ENCODE measurements at regions not wholly inside any gene's neighbourhood (a gene's known extent, or its start where the extent isn't known, plus 50 kb on each side); places are given as distances from the start of the nearest gene placed in this dataset.

DNA sequence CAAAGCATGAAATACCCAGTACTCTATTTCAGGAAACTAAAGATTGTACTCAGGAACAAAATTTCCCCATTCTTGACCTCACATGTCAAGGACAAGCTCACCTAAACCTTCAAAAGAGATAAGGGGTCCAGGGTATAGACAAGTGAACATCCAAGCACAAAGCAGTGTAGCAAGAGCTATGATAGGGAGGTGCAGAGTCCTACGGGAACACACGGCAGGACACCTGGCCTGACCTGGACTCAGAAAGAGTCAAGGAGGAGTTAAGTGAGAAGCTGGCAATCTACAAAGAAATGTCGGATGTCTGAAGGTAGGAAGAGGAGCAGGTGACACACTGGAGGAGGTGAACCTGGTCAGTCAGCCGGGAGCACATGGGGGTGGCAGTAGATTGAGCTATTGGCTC is 67.1 kb upstream of the LDLRAD3 start:
- Mint-ChIP-seq H3K4me1 (peaks cover 8% of the 10 kb centered on the region), H3K9me3 (peaks cover 0 to 1% (median 0%) of the 10 kb centered on the region in 7 donors), H3K36me3 (no peaks in the 10 kb centered on the region), H3K27me3 (ENCODE audit: low read depth in 3 of 3) (peaks cover 0 to 2% (median 0%) of the 10 kb centered on the region in 3 donors), H3K27ac (no peak overlapping the region), H3K4me3 (no peak overlapping the region)
- intact Hi-C loops (cut with micrococcal nuclease) = no loop called here
- TF ChIP-seq, protein P1, sequence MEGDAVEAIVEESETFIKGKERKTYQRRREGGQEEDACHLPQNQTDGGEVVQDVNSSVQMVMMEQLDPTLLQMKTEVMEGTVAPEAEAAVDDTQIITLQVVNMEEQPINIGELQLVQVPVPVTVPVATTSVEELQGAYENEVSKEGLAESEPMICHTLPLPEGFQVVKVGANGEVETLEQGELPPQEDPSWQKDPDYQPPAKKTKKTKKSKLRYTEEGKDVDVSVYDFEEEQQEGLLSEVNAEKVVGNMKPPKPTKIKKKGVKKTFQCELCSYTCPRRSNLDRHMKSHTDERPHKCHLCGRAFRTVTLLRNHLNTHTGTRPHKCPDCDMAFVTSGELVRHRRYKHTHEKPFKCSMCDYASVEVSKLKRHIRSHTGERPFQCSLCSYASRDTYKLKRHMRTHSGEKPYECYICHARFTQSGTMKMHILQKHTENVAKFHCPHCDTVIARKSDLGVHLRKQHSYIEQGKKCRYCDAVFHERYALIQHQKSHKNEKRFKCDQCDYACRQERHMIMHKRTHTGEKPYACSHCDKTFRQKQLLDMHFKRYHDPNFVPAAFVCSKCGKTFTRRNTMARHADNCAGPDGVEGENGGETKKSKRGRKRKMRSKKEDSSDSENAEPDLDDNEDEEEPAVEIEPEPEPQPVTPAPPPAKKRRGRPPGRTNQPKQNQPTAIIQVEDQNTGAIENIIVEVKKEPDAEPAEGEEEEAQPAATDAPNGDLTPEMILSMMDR (IDR thresholded peaks at IDR 0.05) = no peak
- Histone ChIP-seq H3K4me1 (ENCODE audit: control insufficient read depth in 1 of 2, insufficient read depth in 2 of 2, low read length in 2 of 2) (peaks cover 4 to 6% of the 10 kb centered on the region in 2 donors), H4K20me1 (ENCODE audit: insufficient read depth, low read length) (no peaks in the 10 kb centered on the region), H3K4me3 (replicated peaks in 1 of 3; ENCODE audit: low read depth in 2 of 3, low read length in 3 of 3) (no peak overlapping the region), H3K4me2 (replicated peaks; ENCODE audit: extremely low read depth, low read length, poor library complexity, severe bottlenecking) (no peak overlapping the region), H3K9me3 (replicated peaks in 1 of 2; ENCODE audit: control insufficient read depth in 1 of 2, insufficient read depth in 1 of 2, low read length in 2 of 2) (no peaks in the 10 kb centered on the region), H3K36me3 (replicated peaks in 1 of 2; ENCODE audit: control insufficient read depth in 1 of 2, insufficient read depth in 2 of 2, low read length in 2 of 2) (no peaks in the 10 kb centered on the region), H3K27me3 (ENCODE audit: control insufficient read depth in 2 of 2, insufficient read depth in 2 of 2, low read length in 2 of 2) (no peaks in the 10 kb centered on the region), H3K79me2 (ENCODE audit: insufficient read depth, low read length) (no peaks in the 10 kb centered on the region), H3K9ac (ENCODE audit: insufficient read depth, low read length, poor library complexity, severe bottlenecking) (no peak overlapping the region), H3K27ac (ENCODE audit: low read depth in 1 of 2, low read length in 2 of 2) (no peak overlapping the region), H2AFZ (ENCODE audit: insufficient read depth, low read depth, low read length, poor library complexity, severe bottlenecking) (no peak overlapping the region)
- WGBS (ENCODE audit: insufficient coverage) = 100% methylated on average over 1 of the region's 4 CpGs
- DNase-seq = no peak

DNA sequence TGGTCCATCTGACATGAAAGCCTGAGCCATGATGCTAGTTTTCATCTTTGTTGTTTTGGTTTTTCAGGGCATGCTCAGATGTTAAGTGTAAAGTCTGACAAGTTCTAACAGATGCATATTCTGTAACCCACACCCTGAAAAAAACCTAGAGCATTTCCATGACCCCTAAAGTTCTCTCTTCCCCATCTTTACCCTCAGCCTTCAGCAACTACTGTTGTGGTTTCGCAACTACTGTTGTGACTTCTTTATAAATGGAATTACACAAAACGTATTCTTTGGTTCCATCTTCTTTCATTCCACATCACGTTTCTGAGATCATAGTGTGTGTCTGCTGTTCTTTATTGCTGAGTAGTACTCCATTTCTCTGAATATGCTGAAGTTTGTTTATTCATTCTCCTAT is 65.1 kb upstream of the LDLRAD3 start:
- no peaks in the 10 kb centered on the region for H3K79me2 ChIP-seq (ENCODE audit: insufficient read depth, low read length)
- no peak overlapping the region for H3K27ac Mint-ChIP-seq
- H2AFZ ChIP-seq (ENCODE audit: insufficient read depth, low read depth, low read length, poor library complexity, severe bottlenecking) = no peak overlapping the region
- no peaks in the 10 kb centered on the region for H3K27me3 ChIP-seq (ENCODE audit: control insufficient read depth in 2 of 2, insufficient read depth in 2 of 2, low read length in 2 of 2)
- peaks cover 0 to 5% (median 0%) of the 10 kb centered on the region in 3 donors for H3K27me3 Mint-ChIP-seq (ENCODE audit: low read depth in 3 of 3)
- peak in 2 of 3 donors; percentile 4 to 28 for DNase-seq
- H3K9ac ChIP-seq (ENCODE audit: insufficient read depth, low read length, poor library complexity, severe bottlenecking) = no peak overlapping the region
- H3K9me3 Mint-ChIP-seq = peaks cover 0 to 1% (median 0%) of the 10 kb centered on the region in 7 donors
- H3K4me1 ChIP-seq (ENCODE audit: control insufficient read depth in 1 of 2, insufficient read depth in 2 of 2, low read length in 2 of 2) = peaks cover 4 to 6% of the 10 kb centered on the region in 2 donors
- H3K4me3 ChIP-seq (replicated peaks in 1 of 3; ENCODE audit: low read depth in 2 of 3, low read length in 3 of 3) = no peak overlapping the region
- H3K36me3 Mint-ChIP-seq = no peaks in the 10 kb centered on the region
- TF ChIP-seq, protein P1 (IDR thresholded peaks at IDR 0.05) = no peak
- H4K20me1 ChIP-seq (ENCODE audit: insufficient read depth, low read length) = no peaks in the 10 kb centered on the region
- no peaks in the 10 kb centered on the region for H3K9me3 ChIP-seq (replicated peaks in 1 of 2; ENCODE audit: control insufficient read depth in 1 of 2, insufficient read depth in 1 of 2, low read length in 2 of 2)
- H3K27ac ChIP-seq (ENCODE audit: low read depth in 1 of 2, low read length in 2 of 2) = no peak overlapping the region
- H3K4me2 ChIP-seq (replicated peaks; ENCODE audit: extremely low read depth, low read length, poor library complexity, severe bottlenecking) = no peak overlapping the region
- H3K4me3 Mint-ChIP-seq = no peak overlapping the region
- WGBS (ENCODE audit: insufficient coverage) = no CpG with 5 or more reads among the region's 3 CpGs
- intact Hi-C loops (cut with micrococcal nuclease) = no loop called here
- H3K36me3 ChIP-seq (replicated peaks in 1 of 2; ENCODE audit: control insufficient read depth in 1 of 2, insufficient read depth in 2 of 2, low read length in 2 of 2) = no peaks in the 10 kb centered on the region
- H3K4me1 Mint-ChIP-seq = peaks cover 8% of the 10 kb centered on the region
